GM18519 (cell line): ENCODE measurements at regions not wholly inside any gene's neighbourhood (a gene's known extent, or its start where the extent isn't known, plus 50 kb on each side); places are given as distances from the start of the nearest gene placed in this dataset.

Experiments
- ATAC-seq: cut with Tn5 transposase; IDR thresholded peaks from one replicate; pipeline ENCODE4 v1.9.1; 2021; ENCODE audit warnings: mild to moderate bottlenecking, moderate library complexity; ENCODE audit not compliant: unreplicated experiment, low FRiP score

- ATAC-seq, result no peak
These were observed 152.0 kb downstream of the CHRM3 start for GRCh38 chr1:239538239-239538988.

DNA sequence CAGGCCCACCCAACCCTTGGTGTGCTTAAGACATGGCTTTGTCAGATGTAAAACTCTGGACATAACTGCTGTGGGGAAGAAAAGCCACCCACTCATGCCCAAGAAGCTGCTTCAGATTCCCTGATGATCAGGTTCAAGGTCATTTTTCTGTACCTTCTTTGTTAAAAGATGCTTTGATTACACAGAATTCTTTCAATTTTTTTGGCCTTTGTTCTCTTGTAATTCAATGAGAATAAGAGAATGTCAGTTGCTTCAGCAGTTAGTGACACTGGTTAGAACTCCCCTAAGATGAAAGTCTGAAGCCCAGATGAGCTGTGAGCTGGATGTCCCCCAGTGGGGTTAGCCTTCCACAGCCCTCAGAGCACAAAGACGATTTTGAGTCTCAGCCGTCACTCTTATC lies 152.7 kb downstream of the CHRM3 start:
- ATAC-seq, result no peak

- no peak for ATAC-seq
These were observed 153.4 kb downstream of the CHRM3 start for GRCh38 chr1:239539812-239540211.

GRCh38 chr1:239543873-239544272 lies 157.5 kb downstream of the CHRM3 start:
- no peak for ATAC-seq

GRCh38 chr1:239545466-239545865 lies 159.1 kb downstream of the CHRM3 start:
- ATAC-seq, result no peak

DNA sequence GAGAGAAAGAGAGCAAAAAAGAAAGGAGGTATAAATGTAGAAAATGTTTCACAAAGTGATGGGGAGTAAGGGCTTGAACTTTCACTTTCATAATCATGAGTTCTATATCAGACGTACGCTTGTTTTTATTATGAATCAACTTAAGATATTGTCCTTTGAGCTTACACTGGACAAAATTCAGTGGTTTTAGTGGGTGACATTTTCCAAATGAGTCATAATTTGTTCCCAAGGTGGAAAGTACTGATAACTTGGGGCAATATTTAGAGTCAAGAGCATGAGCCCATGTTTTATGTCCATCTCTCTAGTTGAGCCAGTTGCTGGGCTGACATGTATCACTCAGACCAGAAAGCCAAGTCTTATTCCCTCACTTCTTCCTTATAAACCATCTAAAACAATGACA lies 161.6 kb downstream of the CHRM3 start:
- ATAC-seq, result no peak

DNA sequence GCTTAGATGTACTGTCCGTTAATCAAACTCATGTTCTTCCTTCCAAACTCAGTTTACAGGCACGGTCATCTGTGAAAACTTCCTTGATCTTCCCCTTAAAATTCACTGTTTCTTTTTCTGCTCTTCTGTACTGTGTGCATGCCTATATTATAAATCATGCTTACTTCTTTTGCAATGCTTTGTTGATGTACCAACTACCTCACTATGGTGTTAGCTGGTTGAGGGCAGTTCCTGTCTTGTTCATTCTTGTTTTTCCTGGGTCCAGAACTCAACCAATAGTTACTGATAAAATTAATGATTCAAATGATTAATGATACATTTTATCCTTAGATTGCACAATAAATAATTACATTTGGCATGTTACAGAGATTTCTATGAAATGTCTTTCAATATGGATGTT lies 163.8 kb downstream of the CHRM3 start:
- no peak for ATAC-seq

- no peak for ATAC-seq
These were observed 169.0 kb downstream of the CHRM3 start for GRCh38 chr1:239555350-239555749.

DNA sequence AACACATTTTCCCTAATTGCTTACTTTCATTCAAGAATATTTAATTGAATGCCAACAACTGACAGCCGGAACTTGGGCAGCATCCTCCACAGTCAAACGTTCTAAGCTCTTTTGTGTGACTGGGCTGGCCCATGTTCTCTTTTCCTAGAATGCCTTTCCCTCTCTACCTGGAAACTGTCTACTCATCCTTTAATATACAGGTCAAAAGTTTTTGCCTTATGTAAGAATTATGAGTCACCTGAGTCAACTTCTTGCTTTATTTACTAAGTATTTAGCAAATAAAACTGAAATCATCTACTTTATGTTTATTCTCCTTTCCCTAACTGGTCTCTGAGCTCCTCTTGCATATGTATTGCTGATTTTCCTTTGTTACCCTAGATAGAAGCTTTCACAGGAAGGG lies 172.2 kb downstream of the CHRM3 start:
- no peak for ATAC-seq

DNA sequence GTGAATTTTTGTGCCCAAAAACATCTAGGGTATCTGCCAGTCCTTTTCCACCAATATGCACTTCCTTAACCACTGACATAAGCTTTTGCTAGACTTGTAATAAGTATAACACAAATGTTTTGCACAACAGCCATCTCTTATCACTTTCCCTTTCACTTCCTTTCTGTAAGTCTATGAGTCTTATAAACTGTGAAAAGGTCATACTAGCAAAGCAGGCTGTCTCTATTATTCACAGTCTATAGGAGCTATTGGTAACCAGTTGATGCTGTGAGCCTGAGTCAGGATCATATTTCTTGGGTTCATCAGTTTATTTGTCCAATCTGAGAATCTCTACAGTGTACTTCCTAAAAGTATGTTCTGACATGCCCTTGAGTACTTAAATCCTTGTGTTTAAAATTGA lies 172.6 kb downstream of the CHRM3 start:
- no peak for ATAC-seq

DNA sequence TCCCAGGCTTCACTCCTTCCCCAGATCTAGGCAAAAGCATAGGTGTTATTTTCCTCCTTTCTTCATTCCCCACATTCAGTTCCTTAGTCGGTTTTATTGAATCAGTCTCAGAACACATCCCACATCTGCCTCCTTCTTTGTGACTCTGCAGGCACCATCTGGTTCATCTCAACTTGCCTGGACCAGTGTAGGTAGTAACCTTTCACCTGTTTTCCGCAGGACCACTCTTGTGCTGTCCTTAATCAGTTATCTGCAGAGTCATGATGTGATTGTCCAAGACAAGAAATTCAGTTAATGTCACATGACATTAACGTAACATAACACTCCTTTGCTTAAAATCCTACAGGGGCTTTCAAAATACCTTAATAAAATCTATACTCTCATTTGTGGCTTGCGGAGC lies 174.6 kb downstream of the CHRM3 start:
- no peak for ATAC-seq

DNA sequence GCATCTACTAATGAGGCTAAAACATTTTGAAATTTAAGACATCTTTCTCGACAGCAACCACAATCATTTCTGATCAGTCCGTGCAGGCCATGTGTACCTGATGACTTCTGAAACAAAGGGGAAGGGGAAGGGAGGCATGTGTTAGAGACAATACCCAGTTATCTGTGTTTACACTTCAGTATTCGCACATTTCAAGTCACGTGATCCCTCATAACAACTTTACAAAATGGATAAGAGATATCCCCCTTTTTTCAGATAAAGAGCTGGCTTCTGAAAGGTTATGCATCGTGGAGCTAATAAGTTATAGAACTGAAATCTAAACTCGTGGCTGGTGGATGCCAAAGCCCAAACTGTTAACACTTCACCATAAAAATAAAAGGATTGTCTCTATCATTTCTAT lies 175.7 kb downstream of the CHRM3 start:
- ATAC-seq, result no peak

DNA sequence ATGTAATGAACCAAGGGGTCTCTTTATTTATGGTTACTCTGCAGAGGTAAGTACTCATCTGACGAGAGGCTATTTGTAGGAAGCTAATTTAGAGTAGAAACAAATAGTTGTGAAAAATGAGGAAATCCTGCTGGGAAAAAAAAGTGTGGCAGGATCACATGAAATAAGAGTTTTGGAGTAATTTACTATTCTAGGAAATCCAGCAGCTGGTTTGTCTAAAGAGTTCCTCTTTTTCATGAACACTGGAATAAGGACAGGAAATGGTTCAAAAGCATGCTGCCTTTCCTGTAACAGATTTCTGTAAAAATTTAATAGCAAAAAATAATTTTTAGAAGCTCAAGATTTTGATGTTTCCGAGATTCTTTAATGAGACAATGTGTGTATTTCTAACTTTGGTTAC lies 177.3 kb downstream of the CHRM3 start:
- no peak for ATAC-seq

GRCh38 chr1:239566074-239566473 lies 179.7 kb downstream of the CHRM3 start:
- no peak for ATAC-seq

- ATAC-seq, result no peak
These were observed 184.5 kb downstream of the CHRM3 start for GRCh38 chr1:239570878-239571277.

- ATAC-seq, result no peak
These were observed 185.8 kb downstream of the CHRM3 start for GRCh38 chr1:239572183-239572582.

DNA sequence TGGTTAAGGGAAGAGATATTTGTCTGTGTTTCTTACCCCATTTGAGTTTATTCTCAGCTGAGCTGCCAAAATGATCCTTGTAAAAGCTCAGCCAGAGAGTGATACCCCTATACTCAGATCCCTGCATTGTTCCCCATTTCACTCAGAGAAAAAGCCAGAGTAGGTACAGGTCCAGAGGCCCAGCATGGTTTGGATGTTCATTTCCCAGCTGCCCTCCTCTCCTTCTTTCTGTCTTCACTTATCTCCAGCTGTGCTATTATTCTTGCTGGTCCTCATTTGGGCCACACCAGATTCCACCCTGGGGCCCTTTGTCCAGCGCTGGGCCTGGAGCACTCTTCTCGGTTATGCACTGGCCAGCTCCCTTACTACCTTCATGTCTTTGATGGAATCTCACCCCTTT lies 187.7 kb downstream of the CHRM3 start:
- ATAC-seq, result no peak

GRCh38 chr1:239575113-239575512 lies 188.7 kb downstream of the CHRM3 start:
- no peak for ATAC-seq

DNA sequence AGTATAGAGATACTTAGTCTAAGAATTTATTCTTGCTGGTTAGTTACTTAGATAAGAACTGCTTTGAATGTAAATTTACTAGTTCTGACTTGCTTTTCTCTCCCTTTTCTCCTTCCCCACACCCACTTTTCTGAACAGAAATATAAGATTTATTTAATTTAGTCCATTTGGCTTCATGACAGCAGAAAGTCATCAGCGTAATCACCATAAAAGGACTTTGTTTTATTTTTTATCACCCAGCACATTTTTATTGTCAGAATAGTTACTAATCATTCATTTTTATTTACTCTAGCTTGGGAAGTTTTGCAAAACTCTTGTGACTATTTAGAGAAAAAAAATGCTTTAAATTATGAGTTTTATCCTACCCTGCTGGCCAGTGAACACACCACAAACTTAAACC lies 197.2 kb downstream of the CHRM3 start:
- ATAC-seq, result no peak

GRCh38 chr1:239586128-239586527 lies 199.8 kb downstream of the CHRM3 start:
- no peak for ATAC-seq

GRCh38 chr1:239587066-239587465 lies 200.7 kb downstream of the CHRM3 start:
- no peak for ATAC-seq

GRCh38 chr1:239587574-239588369 lies 201.4 kb downstream of the CHRM3 start:
- no peak for ATAC-seq
